Loucy (cell line): ENCODE measurements at regions not wholly inside any gene's neighbourhood (a gene's known extent, or its start where the extent isn't known, plus 50 kb on each side); places are given as distances from the start of the nearest gene placed in this dataset.

ENCODE experiments used
- H2AFZ ChIP-seq: fragments of 200-600 bp; sonication (generic); 2 replicates; pipeline ENCODE4 v1.6.0; 2016; ENCODE audit warnings: antibody characterized with exemption, mild to moderate bottlenecking, low read length, moderate library complexity
- H3F3A ChIP-seq: fragments of 200-600 bp; 2 replicates; pipeline ENCODE4 v1.6.0; 2016; ENCODE audit warnings: antibody characterized with exemption, low read depth, mild to moderate bottlenecking
- H3K27me3 ChIP-seq: fragments of 200-600 bp; sonication (generic); 2 replicates; pipeline ENCODE4 v1.6.1; 2014; ENCODE audit warnings: low read length, mild to moderate bottlenecking; ENCODE audit not compliant: insufficient read depth, poor library complexity, severe bottlenecking
- H3K36me3 ChIP-seq: fragments of 200-600 bp; sonication (generic); 2 replicates; pipeline ENCODE4 v1.6.1; 2016; ENCODE audit warnings: low read length; ENCODE audit not compliant: insufficient read depth
- H3K4me1 ChIP-seq: fragments of 200-600 bp; sonication (generic); 2 replicates; pipeline ENCODE4 v1.5.1; 2014; ENCODE audit warnings: low read length, mild to moderate bottlenecking; ENCODE audit not compliant: insufficient read depth, poor library complexity, severe bottlenecking
- H3K4me2 ChIP-seq: fragments of 200-600 bp; sonication (generic); 2 replicates; pipeline ENCODE4 v1.6.0; 2014; ENCODE audit warnings: antibody characterized with exemption, low read length, low read depth, mild to moderate bottlenecking; ENCODE audit not compliant: poor library complexity, severe bottlenecking
- H3K4me3 ChIP-seq: fragments of 200-600 bp; sonication (generic); 2 replicates; pipeline ENCODE4 v1.5.1; 2014; ENCODE audit warnings: low read length, mild to moderate bottlenecking, mixed read lengths; ENCODE audit not compliant: poor library complexity, severe bottlenecking
- H3K79me2 ChIP-seq: fragments of 200-600 bp; sonication (generic); 2 replicates; pipeline ENCODE4 v1.6.1; 2014; ENCODE audit warnings: low read length; ENCODE audit not compliant: insufficient read depth
- H3K9ac ChIP-seq: fragments of 200-600 bp; sonication (generic); 2 replicates; pipeline ENCODE4 v1.6.0; 2014; ENCODE audit warnings: mild to moderate bottlenecking, low read depth, low read length, moderate library complexity; ENCODE audit not compliant: poor library complexity, severe bottlenecking
- H3K9me2 ChIP-seq: fragments of 200-600 bp; sonication (generic); replicated peaks from 2 replicates; pipeline ENCODE4 v1.6.1; 2016; ENCODE audit warnings: low read depth, low read length, mixed read lengths
- H3K9me3 ChIP-seq: fragments of 200-600 bp; sonication (generic); 2 replicates; pipeline ENCODE4 v1.6.1; 2014; ENCODE audit warnings: mild to moderate bottlenecking, antibody characterized with exemption, low read length, low read depth; ENCODE audit not compliant: insufficient read depth
- H4K20me1 ChIP-seq: fragments of 200-600 bp; sonication (generic); 2 replicates; pipeline ENCODE4 v1.6.0; 2014; ENCODE audit warnings: antibody characterized with exemption, low read length, mild to moderate bottlenecking; ENCODE audit not compliant: insufficient read depth, poor library complexity, severe bottlenecking
- EZH2phosphoT487 ChIP-seq: fragments of 200-600 bp; IDR thresholded peaks from 2 replicates; pipeline ENCODE4 v1.6.1; 2018; ENCODE audit warnings: antibody characterized with exemption, mild to moderate bottlenecking, moderate library complexity, borderline replicate concordance
- TF ChIP-seq, protein P1 (sequence below): fragments of 200-600 bp; sonication (generic); conservative IDR thresholded peaks from 2 replicates; pipeline ENCODE4 v1.5.1; 2014; ENCODE audit warnings: mild to moderate bottlenecking, antibody characterized with exemption, low read length

DNA sequence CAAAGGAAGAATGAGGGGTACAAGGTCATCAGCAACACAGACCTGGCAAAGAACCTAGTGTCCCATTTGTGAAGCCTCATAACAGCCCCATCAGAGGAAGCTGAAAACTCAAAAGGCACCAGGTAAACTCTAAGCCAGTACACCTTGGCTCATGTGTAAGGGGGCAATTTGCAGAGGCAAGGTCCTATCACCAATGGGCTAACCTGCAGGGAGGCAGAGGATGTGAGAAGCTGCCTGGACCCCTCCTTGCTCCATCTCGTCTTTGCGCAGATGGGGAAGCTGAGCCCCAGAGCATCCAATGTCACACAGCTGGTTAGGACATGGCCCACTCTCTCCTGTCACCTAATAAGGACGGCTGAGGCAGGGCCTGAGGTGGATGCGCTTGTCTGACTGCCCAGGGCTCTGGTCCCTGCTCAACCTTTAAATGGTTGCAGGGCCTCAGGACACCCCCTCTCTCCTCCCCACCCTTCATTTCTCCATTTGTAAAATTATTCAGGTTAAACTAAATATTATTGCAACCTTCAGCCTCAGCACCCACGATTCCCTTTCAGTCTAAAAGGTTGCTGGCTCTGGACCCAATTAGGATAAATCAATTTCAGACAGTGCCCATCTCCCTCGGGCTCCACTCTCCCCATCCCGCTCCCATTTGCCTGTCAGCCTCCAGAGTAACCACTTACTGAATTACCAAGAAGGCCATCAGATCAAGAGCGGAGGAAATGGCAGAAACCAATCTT, 135.3 kb downstream of the OAT start:
- no peak overlapping the region for H3K4me2 ChIP-seq
- H2AFZ ChIP-seq: no peak overlapping the region
- no peaks in the 10 kb centered on the region for H3K79me2 ChIP-seq
- H3K4me1 ChIP-seq: no peaks in the 10 kb centered on the region
- no peaks in the 10 kb centered on the region for H3K36me3 ChIP-seq
- no peaks in the 10 kb centered on the region for H3F3A ChIP-seq
- no peaks in the 10 kb centered on the region for H3K27me3 ChIP-seq
- H3K9me3 ChIP-seq: no peaks in the 10 kb centered on the region
- H3K9ac ChIP-seq: no peak overlapping the region
- no peaks in the 10 kb centered on the region for H4K20me1 ChIP-seq
- no peaks in the 10 kb centered on the region for H3K9me2 ChIP-seq
- TF ChIP-seq EZH2phosphoT487: no peak
- H3K4me3 ChIP-seq: no peak overlapping the region

DNA sequence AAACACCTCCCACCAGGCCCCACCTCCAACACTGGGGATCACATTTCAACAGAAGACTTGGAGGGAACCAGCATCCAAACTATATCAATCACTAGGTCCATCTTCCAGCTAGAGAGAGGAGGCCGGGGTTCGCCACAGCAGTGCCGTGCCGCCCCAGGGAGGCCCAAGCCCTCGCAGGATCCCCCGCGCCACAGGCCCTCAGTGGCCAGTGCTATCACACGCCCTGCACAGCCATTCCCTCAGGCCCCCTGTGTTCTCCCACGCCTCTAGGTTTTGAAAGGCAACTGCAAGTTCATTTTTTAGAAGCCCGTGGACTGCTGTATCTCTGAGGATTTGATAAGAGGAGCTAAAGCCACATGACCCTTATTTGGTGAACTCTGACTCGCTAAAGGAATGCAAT, 136.4 kb downstream of the OAT start:
- Histone ChIP-seq H3K36me3 (no peaks in the 10 kb centered on the region), H3F3A (no peaks in the 10 kb centered on the region), H3K4me2 (no peak overlapping the region), H3K4me3 (no peak overlapping the region), H3K9me3 (no peaks in the 10 kb centered on the region), H4K20me1 (no peaks in the 10 kb centered on the region), H3K9me2 (no peaks in the 10 kb centered on the region), H3K79me2 (no peaks in the 10 kb centered on the region), H2AFZ (no peak overlapping the region), H3K9ac (no peak overlapping the region), H3K27me3 (no peaks in the 10 kb centered on the region), H3K4me1 (no peaks in the 10 kb centered on the region)
- TF ChIP-seq EZH2phosphoT487: no peak
- TF ChIP-seq, protein P1, sequence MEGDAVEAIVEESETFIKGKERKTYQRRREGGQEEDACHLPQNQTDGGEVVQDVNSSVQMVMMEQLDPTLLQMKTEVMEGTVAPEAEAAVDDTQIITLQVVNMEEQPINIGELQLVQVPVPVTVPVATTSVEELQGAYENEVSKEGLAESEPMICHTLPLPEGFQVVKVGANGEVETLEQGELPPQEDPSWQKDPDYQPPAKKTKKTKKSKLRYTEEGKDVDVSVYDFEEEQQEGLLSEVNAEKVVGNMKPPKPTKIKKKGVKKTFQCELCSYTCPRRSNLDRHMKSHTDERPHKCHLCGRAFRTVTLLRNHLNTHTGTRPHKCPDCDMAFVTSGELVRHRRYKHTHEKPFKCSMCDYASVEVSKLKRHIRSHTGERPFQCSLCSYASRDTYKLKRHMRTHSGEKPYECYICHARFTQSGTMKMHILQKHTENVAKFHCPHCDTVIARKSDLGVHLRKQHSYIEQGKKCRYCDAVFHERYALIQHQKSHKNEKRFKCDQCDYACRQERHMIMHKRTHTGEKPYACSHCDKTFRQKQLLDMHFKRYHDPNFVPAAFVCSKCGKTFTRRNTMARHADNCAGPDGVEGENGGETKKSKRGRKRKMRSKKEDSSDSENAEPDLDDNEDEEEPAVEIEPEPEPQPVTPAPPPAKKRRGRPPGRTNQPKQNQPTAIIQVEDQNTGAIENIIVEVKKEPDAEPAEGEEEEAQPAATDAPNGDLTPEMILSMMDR: no peak

DNA sequence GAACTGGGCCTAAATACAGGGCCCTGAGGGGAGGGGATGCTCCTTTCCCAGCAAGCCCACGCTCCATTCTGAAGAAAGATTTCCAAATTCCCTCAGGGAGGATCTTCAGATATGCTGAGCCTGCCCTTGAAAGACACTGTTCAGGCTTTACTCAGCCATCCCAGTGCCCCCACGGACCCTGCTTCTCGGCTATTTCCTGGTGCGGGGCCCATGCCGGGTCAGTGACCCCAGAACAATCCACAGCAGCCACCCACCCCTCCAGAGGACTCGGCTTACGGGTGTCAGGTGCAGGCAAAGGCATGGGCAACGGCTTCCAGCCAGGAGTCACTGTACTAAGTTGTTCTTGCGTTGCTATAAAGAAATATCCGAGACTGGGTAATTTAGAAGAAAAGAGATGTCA, 137.1 kb downstream of the OAT start:
- H3K4me3 ChIP-seq: no peak overlapping the region

More for the DNA sequence above, 137.1 kb downstream of the OAT start:
- H3K9me2 ChIP-seq: no peaks in the 10 kb centered on the region
- H3K9ac ChIP-seq: no peak overlapping the region
- H3K79me2 ChIP-seq: no peaks in the 10 kb centered on the region
- H3K4me1 ChIP-seq: no peaks in the 10 kb centered on the region
- no peak overlapping the region for H3K4me2 ChIP-seq
- H3K27me3 ChIP-seq: no peaks in the 10 kb centered on the region
- H3K9me3 ChIP-seq: no peaks in the 10 kb centered on the region
- no peak for TF ChIP-seq EZH2phosphoT487
- TF ChIP-seq, protein P1: no peak
- no peaks in the 10 kb centered on the region for H3F3A ChIP-seq
- H3K36me3 ChIP-seq: no peaks in the 10 kb centered on the region
- no peaks in the 10 kb centered on the region for H4K20me1 ChIP-seq
- H2AFZ ChIP-seq: no peak overlapping the region
